OCI-LY7 (cell line): ENCODE measurements at regions not wholly inside any gene's neighbourhood (a gene's known extent, or its start where the extent isn't known, plus 50 kb on each side); places are given as distances from the start of the nearest gene placed in this dataset.

Experiments used
- BruUV-seq: library from RNA; stranded (reverse); fragments of 400-500 nt; replicated peaks from 2 replicates; lab custom pipeline; 2021; lab: Mats Ljungman, UMichigan
- CTCF ChIA-PET: fragments of 300-600 bp; sonication (Branson Sonifier 250); formaldehyde crosslinking; loops from one replicate; lab custom pipeline; 2022; ENCODE audit warnings: antibody characterized with exemption; ENCODE audit not compliant: unreplicated experiment; lab: Charles Lee
- POLR2A ChIA-PET: fragments of 300-600 bp; sonication (Branson Sonifier 250); formaldehyde crosslinking; loops from one replicate; lab custom pipeline; 2022; ENCODE audit warnings: antibody characterized with exemption; lab: Charles Lee
- DNase-seq: peaks from one replicate; pipeline ENCODE4 v3.0.0-alpha.2; 2015; ENCODE audit warnings: low spot score
- H2AFZ ChIP-seq: fragments of 200-600 bp; sonication (generic), shearing (Covaris generic); 2 replicates; pipeline ENCODE4 v1.6.1; 2014; ENCODE audit warnings: mild to moderate bottlenecking, antibody characterized with exemption, low read length, moderate library complexity
- H3K27ac ChIP-seq: fragments of 200-600 bp; sonication (generic); 2 replicates; pipeline ENCODE4 v1.5.1; 2014; ENCODE audit warnings: mixed run types, low read depth, mild to moderate bottlenecking, moderate library complexity, low read length, inconsistent platforms; ENCODE audit not compliant: poor library complexity, severe bottlenecking
- H3K36me3 ChIP-seq: fragments of 200-600 bp; sonication (generic); 2 replicates; pipeline ENCODE4 v1.6.1; 2014; ENCODE audit warnings: mild to moderate bottlenecking, antibody characterized with exemption, low read length, moderate library complexity, mixed read lengths; ENCODE audit not compliant: insufficient read depth
- H3K4me1 ChIP-seq: fragments of 200-600 bp; sonication (generic); 2 replicates; pipeline ENCODE4 v1.5.1; 2014; ENCODE audit warnings: mild to moderate bottlenecking, low read length; ENCODE audit not compliant: insufficient read depth, poor library complexity, severe bottlenecking
- H3K4me2 ChIP-seq: fragments of 200-600 bp; sonication (generic); 2 replicates; pipeline ENCODE4 v1.6.1; 2014; ENCODE audit warnings: mild to moderate bottlenecking, low read length
- H3K4me3 ChIP-seq: fragments of 200-600 bp; sonication (generic); 2 replicates; pipeline ENCODE4 v1.5.1; 2014; ENCODE audit warnings: mild to moderate bottlenecking, low read depth, low read length; ENCODE audit not compliant: poor library complexity, severe bottlenecking
- H3K79me2 ChIP-seq: fragments of 200-600 bp; sonication (generic); 2 replicates; pipeline ENCODE4 v1.6.1; 2016; ENCODE audit warnings: low read depth, mild to moderate bottlenecking, low read length, moderate library complexity, mixed read lengths; ENCODE audit not compliant: insufficient read depth
- H3K9me2 ChIP-seq: fragments of 200-600 bp; sonication (generic); 2 replicates; pipeline ENCODE4 v1.6.1; 2016; ENCODE audit warnings: mild to moderate bottlenecking, low read length, mixed read lengths; ENCODE audit not compliant: insufficient read depth
- H3K9me3 ChIP-seq: fragments of 200-600 bp; sonication (generic); 2 replicates; pipeline ENCODE4 v1.6.1; 2014; ENCODE audit warnings: mild to moderate bottlenecking, mixed run types, low read length, mixed read lengths
- H4K20me1 ChIP-seq: fragments of 200-600 bp; sonication (generic); 2 replicates; pipeline ENCODE4 v1.6.1; 2014; ENCODE audit warnings: mild to moderate bottlenecking, antibody characterized with exemption, low read length, moderate library complexity, mixed read lengths; ENCODE audit not compliant: insufficient read depth
- EZH2phosphoT487 ChIP-seq: fragments of 200-600 bp; sonication (generic); IDR thresholded peaks from 2 replicates; pipeline ENCODE4 v1.6.1; 2018; ENCODE audit warnings: low read depth, borderline replicate concordance, mild to moderate bottlenecking, mixed run types, antibody characterized with exemption, low read length, moderate library complexity, mixed read lengths
- intact Hi-C: fragments of 100-400 bp; cut with micrococcal nuclease; formaldehyde crosslinking; loops from one replicate; pipeline ENCODE4 v1.10.0; 2022; ENCODE audit not compliant: unreplicated experiment
- TF ChIP-seq, protein P1 (sequence below): fragments of 200-600 bp; sonication (generic); conservative IDR thresholded peaks from 2 replicates; pipeline ENCODE4 v1.5.1; 2014; ENCODE audit warnings: mild to moderate bottlenecking, antibody characterized with exemption, low read length, moderate library complexity, mixed read lengths

DNA sequence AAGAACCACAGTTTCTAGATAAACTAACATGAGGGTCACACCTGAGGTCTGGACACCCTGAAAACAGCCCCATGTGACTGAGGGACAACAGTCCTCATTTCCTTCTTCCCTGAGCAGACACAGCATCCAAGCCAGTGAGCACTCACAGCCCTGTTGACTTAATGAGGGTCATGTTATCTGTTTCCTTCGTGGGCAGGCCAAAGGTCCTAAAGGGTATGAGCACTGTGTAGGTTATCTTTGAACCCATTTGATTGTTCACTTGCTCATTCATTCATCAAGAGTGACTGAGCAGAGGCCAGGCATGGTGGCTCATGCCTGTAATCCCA is 170.7 kb upstream of the B3GAT1 start:
- Histone ChIP-seq H3K4me2 (no peak overlapping the region), H3K9me2 (no peaks in the 10 kb centered on the region), H2AFZ (no peak overlapping the region), H3K4me3 (no peak overlapping the region), H3K36me3 (no peaks in the 10 kb centered on the region), H3K27ac (no peak overlapping the region), H4K20me1 (no peaks in the 10 kb centered on the region), H3K79me2 (no peaks in the 10 kb centered on the region), H3K4me1 (no peaks in the 10 kb centered on the region), H3K9me3 (no peaks in the 10 kb centered on the region)
- CTCF ChIA-PET = no interaction called here
- no TSS peak for BruUV-seq
- no peak for DNase-seq
- POLR2A ChIA-PET = no interaction called here
- TF ChIP-seq, protein P1, sequence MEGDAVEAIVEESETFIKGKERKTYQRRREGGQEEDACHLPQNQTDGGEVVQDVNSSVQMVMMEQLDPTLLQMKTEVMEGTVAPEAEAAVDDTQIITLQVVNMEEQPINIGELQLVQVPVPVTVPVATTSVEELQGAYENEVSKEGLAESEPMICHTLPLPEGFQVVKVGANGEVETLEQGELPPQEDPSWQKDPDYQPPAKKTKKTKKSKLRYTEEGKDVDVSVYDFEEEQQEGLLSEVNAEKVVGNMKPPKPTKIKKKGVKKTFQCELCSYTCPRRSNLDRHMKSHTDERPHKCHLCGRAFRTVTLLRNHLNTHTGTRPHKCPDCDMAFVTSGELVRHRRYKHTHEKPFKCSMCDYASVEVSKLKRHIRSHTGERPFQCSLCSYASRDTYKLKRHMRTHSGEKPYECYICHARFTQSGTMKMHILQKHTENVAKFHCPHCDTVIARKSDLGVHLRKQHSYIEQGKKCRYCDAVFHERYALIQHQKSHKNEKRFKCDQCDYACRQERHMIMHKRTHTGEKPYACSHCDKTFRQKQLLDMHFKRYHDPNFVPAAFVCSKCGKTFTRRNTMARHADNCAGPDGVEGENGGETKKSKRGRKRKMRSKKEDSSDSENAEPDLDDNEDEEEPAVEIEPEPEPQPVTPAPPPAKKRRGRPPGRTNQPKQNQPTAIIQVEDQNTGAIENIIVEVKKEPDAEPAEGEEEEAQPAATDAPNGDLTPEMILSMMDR = no peak
- TF ChIP-seq EZH2phosphoT487 = no peak
- intact Hi-C loops = no loop called here

DNA sequence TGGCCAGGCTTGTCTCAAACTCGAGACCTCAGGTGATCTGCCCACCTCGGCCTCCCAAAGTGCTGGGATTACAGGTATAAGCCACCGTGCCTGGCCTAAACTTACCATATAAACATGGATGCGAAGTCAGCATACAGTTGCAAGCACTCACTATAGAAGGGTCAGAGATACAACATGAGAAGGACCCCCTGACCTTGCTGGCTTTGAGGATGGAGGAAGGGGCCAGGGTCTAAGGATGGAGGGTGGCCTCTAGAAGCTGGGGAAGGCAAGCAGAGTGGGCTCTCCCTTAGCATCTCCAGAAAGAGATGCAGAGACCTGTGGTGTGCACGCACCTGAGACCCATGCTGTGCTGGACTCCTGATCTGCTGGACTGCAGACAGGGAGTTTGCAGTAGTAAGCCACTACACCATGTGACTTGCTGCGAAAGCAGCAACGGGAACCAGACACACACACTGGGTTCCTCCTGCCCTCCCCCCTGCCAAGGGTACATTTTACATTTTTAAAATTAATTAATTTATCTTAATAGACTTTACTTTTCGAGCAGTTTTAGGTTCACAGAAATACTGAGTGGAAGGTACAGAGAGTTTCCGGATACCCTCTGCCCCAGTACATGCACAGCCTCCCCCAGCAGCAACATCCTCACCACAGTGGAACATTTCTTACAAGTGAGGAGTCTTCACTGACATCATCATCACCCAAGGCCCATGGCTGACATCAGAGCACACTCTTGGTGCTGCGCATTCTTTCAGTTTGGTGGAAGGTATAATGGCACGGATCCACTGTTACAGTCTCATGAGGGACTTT is 170.1 kb upstream of the B3GAT1 start:
- H3K4me3 ChIP-seq = no peak overlapping the region
- no peak overlapping the region for H3K27ac ChIP-seq
- no peak overlapping the region for H2AFZ ChIP-seq
- H3K4me2 ChIP-seq = no peak overlapping the region
- intact Hi-C loops = no loop called here
- no peaks in the 10 kb centered on the region for H4K20me1 ChIP-seq
- TF ChIP-seq, protein P1 = no peak
- TF ChIP-seq EZH2phosphoT487 = no peak
- H3K9me3 ChIP-seq = no peaks in the 10 kb centered on the region
- BruUV-seq = no TSS peak
- no peak for DNase-seq
- no peaks in the 10 kb centered on the region for H3K9me2 ChIP-seq
- ChIA-PET CTCF (no interaction called here), POLR2A (no interaction called here)
- H3K4me1 ChIP-seq = no peaks in the 10 kb centered on the region
- no peaks in the 10 kb centered on the region for H3K36me3 ChIP-seq
- H3K79me2 ChIP-seq = no peaks in the 10 kb centered on the region

DNA sequence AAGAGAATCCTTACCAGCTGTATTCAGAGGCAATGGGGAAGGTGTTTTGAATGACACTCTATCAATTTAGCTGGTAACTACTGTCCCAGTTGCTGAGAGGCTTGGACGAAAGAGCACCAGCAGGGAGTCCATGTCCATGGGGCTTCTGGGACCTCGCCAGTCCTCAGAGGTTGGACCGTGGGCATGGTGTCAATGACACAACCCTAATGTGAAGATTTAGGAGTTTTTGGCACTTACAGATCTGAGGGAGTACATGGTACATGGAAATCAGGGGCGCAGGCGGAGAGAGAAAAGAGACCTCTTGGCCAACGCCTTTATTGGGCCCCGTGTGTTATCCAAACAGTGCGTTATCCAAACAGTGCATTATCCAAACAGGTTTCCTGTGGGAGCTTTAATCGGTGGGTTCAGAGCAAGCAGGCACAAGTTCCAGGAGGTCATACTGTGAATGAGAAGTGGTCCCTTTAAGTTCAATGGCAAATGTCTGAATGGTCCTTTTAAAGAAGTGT is 169.1 kb upstream of the B3GAT1 start:
- POLR2A ChIA-PET = no interaction called here
- H3K9me2 ChIP-seq = no peaks in the 10 kb centered on the region
- H3K79me2 ChIP-seq = no peaks in the 10 kb centered on the region
- no peaks in the 10 kb centered on the region for H4K20me1 ChIP-seq
- no peaks in the 10 kb centered on the region for H3K9me3 ChIP-seq
- intact Hi-C loops = no loop called here
- no peak overlapping the region for H2AFZ ChIP-seq
- H3K27ac ChIP-seq = no peak overlapping the region
- CTCF ChIA-PET = no interaction called here
- no peak overlapping the region for H3K4me3 ChIP-seq
- BruUV-seq = no TSS peak
- TF ChIP-seq EZH2phosphoT487 = no peak
- TF ChIP-seq, protein P1 = no peak
- no peaks in the 10 kb centered on the region for H3K36me3 ChIP-seq
- no peak for DNase-seq
- H3K4me1 ChIP-seq = no peaks in the 10 kb centered on the region
- no peak overlapping the region for H3K4me2 ChIP-seq
